IMR-90 (cell line): ENCODE measurements at regions not wholly inside any gene's neighbourhood (a gene's known extent, or its start where the extent isn't known, plus 50 kb on each side); places are given as distances from the start of the nearest gene placed in this dataset.

Source experiments
- BHLHE40 ChIP-seq: fragments of 150-350 bp; IDR thresholded peaks from 2 replicates; pipeline ENCODE4 v1.6.1; 2016; ENCODE audit warnings: mild to moderate bottlenecking, low read depth, low read length
- CEBPB ChIP-seq: IDR thresholded peaks from 2 replicates; pipeline ENCODE4 v1.6.1; 2012; ENCODE audit warnings: low read depth, low read length, improper control_type of control experiment
- CHD1 ChIP-seq: IDR thresholded peaks from 2 replicates; pipeline ENCODE4 v1.6.1; 2012; ENCODE audit warnings: low read depth, low read length, improper control_type of control experiment
- MAFK ChIP-seq: IDR thresholded peaks from 2 replicates; pipeline ENCODE4 v1.6.1; 2012; ENCODE audit warnings: low read depth, low read length, improper control_type of control experiment
- MAZ ChIP-seq: IDR thresholded peaks from 2 replicates; pipeline ENCODE4 v1.6.1; 2012; ENCODE audit warnings: low read depth, mild to moderate bottlenecking, low read length, improper control_type of control experiment, moderate library complexity, borderline replicate concordance
- MXI1 ChIP-seq: IDR thresholded peaks from 2 replicates; pipeline ENCODE4 v1.6.1; 2012; ENCODE audit warnings: low read depth, mild to moderate bottlenecking, low read length, moderate library complexity, borderline replicate concordance
- NFE2L2 ChIP-seq: fragments of 150-350 bp; IDR thresholded peaks from 2 replicates; pipeline ENCODE4 v1.6.1; 2016; ENCODE audit warnings: low read depth, mild to moderate bottlenecking, low read length
- POLR2A ChIP-seq: IDR thresholded peaks from 2 replicates; pipeline ENCODE4 v1.6.1; 2012; ENCODE audit warnings: mild to moderate bottlenecking, low read depth, low read length
- RAD21 ChIP-seq: IDR thresholded peaks from 2 replicates; pipeline ENCODE4 v1.6.1; 2012; ENCODE audit warnings: low read length, improper control_type of control experiment
- RCOR1 ChIP-seq: IDR thresholded peaks from 2 replicates; pipeline ENCODE4 v1.6.1; 2012; ENCODE audit warnings: mild to moderate bottlenecking, low read length, improper control_type of control experiment; ENCODE audit not compliant: insufficient replicate concordance
- RFX5 ChIP-seq: IDR thresholded peaks from 2 replicates; pipeline ENCODE4 v1.8.0; 2012; ENCODE audit warnings: low read depth, mild to moderate bottlenecking, low read length, moderate library complexity
- SMC3 ChIP-seq: fragments of 150-350 bp; IDR thresholded peaks from 2 replicates; pipeline ENCODE4 v1.6.1; 2016; ENCODE audit warnings: low read depth, mild to moderate bottlenecking, antibody characterized with exemption, low read length, moderate library complexity
- TF ChIP-seq, protein P1 (sequence below): conservative IDR thresholded peaks from 2 replicates; pipeline ENCODE4 v1.5.1; 2012; ENCODE audit warnings: mild to moderate bottlenecking, low read depth, low read length, improper control_type of control experiment

- TF ChIP-seq, protein P1, sequence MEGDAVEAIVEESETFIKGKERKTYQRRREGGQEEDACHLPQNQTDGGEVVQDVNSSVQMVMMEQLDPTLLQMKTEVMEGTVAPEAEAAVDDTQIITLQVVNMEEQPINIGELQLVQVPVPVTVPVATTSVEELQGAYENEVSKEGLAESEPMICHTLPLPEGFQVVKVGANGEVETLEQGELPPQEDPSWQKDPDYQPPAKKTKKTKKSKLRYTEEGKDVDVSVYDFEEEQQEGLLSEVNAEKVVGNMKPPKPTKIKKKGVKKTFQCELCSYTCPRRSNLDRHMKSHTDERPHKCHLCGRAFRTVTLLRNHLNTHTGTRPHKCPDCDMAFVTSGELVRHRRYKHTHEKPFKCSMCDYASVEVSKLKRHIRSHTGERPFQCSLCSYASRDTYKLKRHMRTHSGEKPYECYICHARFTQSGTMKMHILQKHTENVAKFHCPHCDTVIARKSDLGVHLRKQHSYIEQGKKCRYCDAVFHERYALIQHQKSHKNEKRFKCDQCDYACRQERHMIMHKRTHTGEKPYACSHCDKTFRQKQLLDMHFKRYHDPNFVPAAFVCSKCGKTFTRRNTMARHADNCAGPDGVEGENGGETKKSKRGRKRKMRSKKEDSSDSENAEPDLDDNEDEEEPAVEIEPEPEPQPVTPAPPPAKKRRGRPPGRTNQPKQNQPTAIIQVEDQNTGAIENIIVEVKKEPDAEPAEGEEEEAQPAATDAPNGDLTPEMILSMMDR: no peak
- TF ChIP-seq POLR2A (no peak), RFX5 (no peak), BHLHE40 (no peak), RAD21 (no peak), RCOR1 (no peak), SMC3 (no peak), MAFK (no peak), MAZ (no peak), CEBPB (peak; percentile 42; the same call in 1 of the 2 replicates), NFE2L2 (no peak), MXI1 (no peak), CHD1 (no peak)
These were observed 365.1 kb downstream of the ENC1 start for GRCh38 chr5:74275171-74275992.
